ENCODE measurements at regions not wholly inside any gene's neighbourhood (a gene's known extent, or its start where the extent isn't known, plus 50 kb on each side); places are given as distances from the start of the nearest gene placed in this dataset.

DNA sequence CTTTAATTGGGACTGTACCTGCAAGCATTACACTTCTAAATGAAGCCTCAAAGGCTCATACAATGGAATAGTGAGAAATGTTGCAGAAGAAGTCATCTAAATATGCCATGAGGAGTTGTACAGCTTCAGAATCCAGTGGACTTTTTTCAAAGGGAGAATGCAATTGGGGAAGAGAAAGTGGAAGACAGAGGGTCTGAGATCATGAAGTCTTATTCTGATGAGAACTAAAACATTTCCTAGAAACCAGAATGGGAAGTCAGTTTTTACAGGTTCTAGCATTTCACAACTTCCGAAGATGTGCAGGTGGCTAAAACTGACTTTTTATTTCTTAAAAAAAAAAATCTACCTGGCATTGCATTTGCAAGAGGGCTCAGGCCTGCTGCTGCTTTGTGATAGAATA is 424.4 kb upstream of the RUNX1 start:
- TF ChIP-seq POLR2A (IDR thresholded peaks at IDR 0.05) = no peak
- TF ChIP-seq, protein P1, sequence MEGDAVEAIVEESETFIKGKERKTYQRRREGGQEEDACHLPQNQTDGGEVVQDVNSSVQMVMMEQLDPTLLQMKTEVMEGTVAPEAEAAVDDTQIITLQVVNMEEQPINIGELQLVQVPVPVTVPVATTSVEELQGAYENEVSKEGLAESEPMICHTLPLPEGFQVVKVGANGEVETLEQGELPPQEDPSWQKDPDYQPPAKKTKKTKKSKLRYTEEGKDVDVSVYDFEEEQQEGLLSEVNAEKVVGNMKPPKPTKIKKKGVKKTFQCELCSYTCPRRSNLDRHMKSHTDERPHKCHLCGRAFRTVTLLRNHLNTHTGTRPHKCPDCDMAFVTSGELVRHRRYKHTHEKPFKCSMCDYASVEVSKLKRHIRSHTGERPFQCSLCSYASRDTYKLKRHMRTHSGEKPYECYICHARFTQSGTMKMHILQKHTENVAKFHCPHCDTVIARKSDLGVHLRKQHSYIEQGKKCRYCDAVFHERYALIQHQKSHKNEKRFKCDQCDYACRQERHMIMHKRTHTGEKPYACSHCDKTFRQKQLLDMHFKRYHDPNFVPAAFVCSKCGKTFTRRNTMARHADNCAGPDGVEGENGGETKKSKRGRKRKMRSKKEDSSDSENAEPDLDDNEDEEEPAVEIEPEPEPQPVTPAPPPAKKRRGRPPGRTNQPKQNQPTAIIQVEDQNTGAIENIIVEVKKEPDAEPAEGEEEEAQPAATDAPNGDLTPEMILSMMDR (IDR thresholded peaks at IDR 0.05) = no peak
